Chondrocyte (in vitro differentiated cells): ENCODE measurements at regions not wholly inside any gene's neighbourhood (a gene's known extent, or its start where the extent isn't known, plus 50 kb on each side); places are given as distances from the start of the nearest gene placed in this dataset.

Source experiments
- DNase-seq: peaks from one replicate; pipeline ENCODE4 v3.0.0; 2021; ENCODE audit warnings: mixed read lengths, low spot score
- H3K27ac Mint-ChIP-seq: one replicate; pipeline ENCODE4 v1.8.0; 2021; ENCODE audit warnings: mild to moderate bottlenecking, moderate library complexity, mixed read lengths; ENCODE audit not compliant: unreplicated experiment
- H3K27me3 Mint-ChIP-seq: 2 replicates; pipeline ENCODE4 v1.8.0; 2021; ENCODE audit warnings: low read depth, mixed read lengths
- H3K36me3 Mint-ChIP-seq: 2 replicates; pipeline ENCODE4 v1.8.0; 2021; ENCODE audit warnings: low read depth, mixed read lengths
- H3K4me1 Mint-ChIP-seq: 2 replicates; pipeline ENCODE4 v1.8.0; 2021; ENCODE audit warnings: low read depth, mild to moderate bottlenecking, mixed read lengths
- H3K4me3 Mint-ChIP-seq: one replicate; pipeline ENCODE4 v1.8.0; 2021; ENCODE audit warnings: mild to moderate bottlenecking, moderate library complexity, mixed read lengths; ENCODE audit not compliant: unreplicated experiment
- H3K9me3 Mint-ChIP-seq: 2 replicates; pipeline ENCODE4 v1.8.0; 2021; ENCODE audit warnings: low read depth, mixed read lengths
- CTCF ChIP-seq: fragments of 200-600 bp; sonication (generic); IDR thresholded peaks from 2 replicates; pipeline ENCODE4 v1.5.0; 2021; ENCODE audit warnings: antibody characterized with exemption, mild to moderate bottlenecking, moderate library complexity

DNA sequence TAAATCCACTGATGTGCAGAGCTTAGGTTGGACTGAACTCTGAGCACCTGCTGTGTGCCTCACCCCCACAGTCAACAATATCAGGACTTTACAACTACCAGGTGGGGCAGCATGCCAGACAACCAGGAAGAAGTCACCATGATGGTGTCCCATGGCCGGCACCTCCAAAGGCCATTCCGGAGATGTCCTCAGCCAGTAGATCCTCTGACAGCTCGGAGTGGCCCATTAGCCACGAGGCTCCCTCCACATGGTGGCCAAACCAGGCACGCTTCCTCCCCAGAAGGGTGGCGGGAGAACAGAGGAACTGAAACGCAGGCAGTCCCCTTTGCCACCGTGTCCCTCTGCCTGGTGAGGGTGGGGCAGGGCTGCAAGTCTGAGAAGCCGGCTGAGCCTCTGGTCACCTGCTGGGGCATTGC, 390.0 kb downstream of the TNS3 start:
- Mint-ChIP-seq H3K9me3 (no peaks in the 10 kb centered on the region), H3K27me3 (peaks cover 4% of the 10 kb centered on the region), H3K4me3 (no peak overlapping the region), H3K4me1 (no peaks in the 10 kb centered on the region), H3K27ac (no peak overlapping the region), H3K36me3 (no peaks in the 10 kb centered on the region)
- no peak for DNase-seq
- no peak for TF ChIP-seq CTCF

- Mint-ChIP-seq H3K27ac (no peak overlapping the region), H3K36me3 (no peaks in the 10 kb centered on the region), H3K4me1 (no peaks in the 10 kb centered on the region), H3K27me3 (peaks cover 4% of the 10 kb centered on the region), H3K9me3 (no peaks in the 10 kb centered on the region), H3K4me3 (no peak overlapping the region)
- TF ChIP-seq CTCF, result no peak
- DNase-seq, result no peak
Measured at GRCh38 chr7:47191316-47191715, 390.6 kb downstream of the TNS3 start.

GRCh38 chr7:47190462-47190861, 391.4 kb downstream of the TNS3 start:
- Mint-ChIP-seq H3K4me1 (no peaks in the 10 kb centered on the region), H3K4me3 (no peak overlapping the region), H3K36me3 (no peaks in the 10 kb centered on the region), H3K27me3 (peaks cover 4% of the 10 kb centered on the region), H3K9me3 (no peaks in the 10 kb centered on the region), H3K27ac (no peak overlapping the region)
- no peak for TF ChIP-seq CTCF
- DNase-seq, result no peak

GRCh38 chr7:47188653-47189315, 393.1 kb downstream of the TNS3 start:
- Mint-ChIP-seq H3K4me3 (no peak overlapping the region), H3K4me1 (peaks cover 13% of the 10 kb centered on the region), H3K36me3 (no peaks in the 10 kb centered on the region), H3K27me3 (peaks cover 4% of the 10 kb centered on the region), H3K27ac (no peak overlapping the region), H3K9me3 (no peaks in the 10 kb centered on the region)
- TF ChIP-seq CTCF, result no peak
- DNase-seq, result no peak

DNA sequence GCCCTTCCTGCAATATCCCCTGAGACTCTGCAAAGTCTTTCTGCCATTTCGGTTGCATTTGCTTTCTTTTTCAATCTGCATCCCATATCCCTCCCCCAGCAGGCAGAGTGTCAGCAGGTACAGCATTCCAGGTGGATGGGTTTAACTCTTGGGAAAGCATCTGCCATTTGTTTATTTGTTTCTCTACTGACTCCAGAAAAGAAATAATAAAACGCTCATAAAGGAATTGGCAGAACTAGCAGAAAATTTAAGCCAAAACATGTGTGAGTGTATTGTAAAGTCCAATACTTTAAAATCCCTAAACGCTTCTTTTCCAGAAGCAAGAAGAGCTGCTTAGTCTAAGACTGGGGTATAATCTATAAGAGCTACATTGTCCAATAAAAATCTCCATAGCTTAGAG, 393.8 kb downstream of the TNS3 start:
- Mint-ChIP-seq H3K27ac (no peak overlapping the region), H3K4me3 (no peak overlapping the region), H3K27me3 (peaks cover 4% of the 10 kb centered on the region), H3K9me3 (no peaks in the 10 kb centered on the region), H3K4me1 (peaks cover 20% of the 10 kb centered on the region), H3K36me3 (no peaks in the 10 kb centered on the region)
- no peak for DNase-seq
- TF ChIP-seq CTCF, result no peak
